Tibial artery (tissue), 4 donors: ENCODE measurements at regions not wholly inside any gene's neighbourhood (a gene's known extent, or its start where the extent isn't known, plus 50 kb on each side); places are given as distances from the start of the nearest gene placed in this dataset.
A peak's percentile ranks its signal among the peaks of the same experiment; 100 is the strongest.

Experiments
- DNase-seq, 2 donors: peaks; one replicate each; pipeline ENCODE4 v3.0.0-alpha.2; 2019
- H3K27ac ChIP-seq, 2 donors: fragments of 200-600 bp; sonication (generic) in 1 of 2; 1 replicate in 1 of 2; 2 replicates in 1 of 2; pipeline ENCODE4 v1.5.1; 2018 to 2019; ENCODE audit warnings: mild to moderate bottlenecking in 1 of 2
- H3K27me3 ChIP-seq, 2 donors: fragments of 200-600 bp; sonication (generic) in 1 of 2; one replicate each; pipeline versions ENCODE4 v1.5.1 to v1.6.0; 2016 to 2019
- H3K36me3 ChIP-seq, 3 donors: fragments of 200-600 bp; sonication (generic) in 2 of 3; one replicate each; pipeline ENCODE4 v1.5.1; 2016 to 2019; ENCODE audit warnings: mild to moderate bottlenecking in 2 of 3
- H3K4me1 ChIP-seq, 4 donors: fragments of 200-600 bp; sonication (generic) in 2 of 4; 1 replicate in 3 of 4; 2 replicates in 1 of 4; pipeline ENCODE4 v1.5.1; 2016 to 2019
- H3K4me3 ChIP-seq, 2 donors: fragments of 200-600 bp; sonication (generic) in 1 of 2; 1 replicate in 1 of 2; 2 replicates in 1 of 2; pipeline ENCODE4 v1.5.1; 2018 to 2019; ENCODE audit warnings: mild to moderate bottlenecking in 2 of 2
- H3K9me3 ChIP-seq, 3 donors: fragments of 200-600 bp; sonication (generic) in 1 of 3; one replicate each; pipeline ENCODE4 v1.5.1; 2016 to 2019
- CTCF ChIP-seq, 2 experiments: fragments of 200-600 bp in 1 of 2; fragments of 450-650 bp in 1 of 2; IDR thresholded peaks; one replicate each; pipeline ENCODE4 v1.5.1; 2017 to 2019; ENCODE audit warnings: antibody characterized with exemption in 2 of 2, mild to moderate bottlenecking in 1 of 2, moderate library complexity in 1 of 2
- intact Hi-C: fragments of 100-400 bp; cut with DNase I; formaldehyde crosslinking; loops from one replicate; pipeline ENCODE4 v1.15.0; 2023; ENCODE audit warnings: low total_unique reads

- intact Hi-C loops: no loop called here
- Histone ChIP-seq H3K9me3 (no peaks in the 10 kb centered on the region), H3K4me3 (no peak overlapping the region), H3K27ac (peak overlapping the region; percentile 42 to 73), H3K4me1 (peaks cover 0 to 59% (median 24%) of the 10 kb centered on the region in 4 donors), H3K36me3 (no peaks in the 10 kb centered on the region), H3K27me3 (no peaks in the 10 kb centered on the region)
- TF ChIP-seq CTCF (IDR thresholded peaks at IDR 0.05): no peak
- DNase-seq: no peak
Measured at GRCh38 chr11:95556011-95556341, 233.6 kb downstream of the FAM76B start.

GRCh38 chr11:95554911-95555310, 234.7 kb downstream of the FAM76B start:
- H3K36me3 ChIP-seq: no peaks in the 10 kb centered on the region
- intact Hi-C loops: loop anchor here (5.0 kb wide), 1 partner anchor 43 kb away; no protein-coding TSS in a partner anchor
- H3K4me3 ChIP-seq: no peak overlapping the region
- peak overlapping the region in 1 of 2 donors; percentile 20 for H3K27ac ChIP-seq
- H3K9me3 ChIP-seq: no peaks in the 10 kb centered on the region
- H3K4me1 ChIP-seq: peaks cover 0 to 49% (median 18%) of the 10 kb centered on the region in 4 donors
- DNase-seq: no peak
- H3K27me3 ChIP-seq: no peaks in the 10 kb centered on the region
- no peak for TF ChIP-seq CTCF (IDR thresholded peaks at IDR 0.05)

- no peak for DNase-seq
- Histone ChIP-seq H3K9me3 (no peaks in the 10 kb centered on the region), H3K36me3 (no peaks in the 10 kb centered on the region), H3K27me3 (no peaks in the 10 kb centered on the region), H3K27ac (no peak overlapping the region), H3K4me3 (no peak overlapping the region), H3K4me1 (peaks cover 0 to 16% (median 8%) of the 10 kb centered on the region in 4 donors)
- intact Hi-C loops: no loop called here
- TF ChIP-seq CTCF (IDR thresholded peaks at IDR 0.05): no peak
Measured at GRCh38 chr11:95549301-95549700, 240.3 kb downstream of the FAM76B start.

GRCh38 chr11:95548416-95548815, 241.2 kb downstream of the FAM76B start:
- H3K4me1 ChIP-seq: peaks cover 0 to 16% (median 8%) of the 10 kb centered on the region in 4 donors
- H3K27ac ChIP-seq: no peak overlapping the region
- intact Hi-C loops: no loop called here
- no peaks in the 10 kb centered on the region for H3K36me3 ChIP-seq
- TF ChIP-seq CTCF (IDR thresholded peaks at IDR 0.05): no peak
- no peaks in the 10 kb centered on the region for H3K27me3 ChIP-seq
- DNase-seq: no peak
- no peaks in the 10 kb centered on the region for H3K9me3 ChIP-seq
- H3K4me3 ChIP-seq: no peak overlapping the region

GRCh38 chr11:95547976-95548375, 241.6 kb downstream of the FAM76B start:
- Histone ChIP-seq H3K9me3 (no peaks in the 10 kb centered on the region), H3K27ac (no peak overlapping the region), H3K36me3 (no peaks in the 10 kb centered on the region), H3K27me3 (no peaks in the 10 kb centered on the region), H3K4me1 (peaks cover 0 to 16% (median 8%) of the 10 kb centered on the region in 4 donors), H3K4me3 (no peak overlapping the region)
- intact Hi-C loops: no loop called here
- no peak for TF ChIP-seq CTCF (IDR thresholded peaks at IDR 0.05)
- DNase-seq: no peak

GRCh38 chr11:95547186-95547585, 242.4 kb downstream of the FAM76B start:
- intact Hi-C loops: no loop called here
- DNase-seq: no peak
- no peaks in the 10 kb centered on the region for H3K36me3 ChIP-seq

More at GRCh38 chr11:95547186-95547585, 242.4 kb downstream of the FAM76B start:
- H3K27me3 ChIP-seq: no peaks in the 10 kb centered on the region
- H3K4me3 ChIP-seq: no peak overlapping the region
- H3K27ac ChIP-seq: peak overlapping the region in 1 of 2 donors; percentile 15
- peaks cover 0 to 16% (median 8%) of the 10 kb centered on the region in 4 donors for H3K4me1 ChIP-seq
- no peaks in the 10 kb centered on the region for H3K9me3 ChIP-seq
- TF ChIP-seq CTCF (IDR thresholded peaks at IDR 0.05): no peak
